H1 (cell line): ENCODE measurements at regions not wholly inside any gene's neighbourhood (a gene's known extent, or its start where the extent isn't known, plus 50 kb on each side); places are given as distances from the start of the nearest gene placed in this dataset.

Experiments used
- CTCF ChIA-PET: fragments of 300-600 bp; sonication (Branson Sonifier 250); formaldehyde crosslinking; loops from one replicate; lab custom pipeline; 2021; ENCODE audit not compliant: partially characterized antibody; lab: Charles Lee
- POLR2A ChIA-PET: fragments of 300-600 bp; sonication (Branson Sonifier 250); formaldehyde crosslinking; loops from one replicate; lab custom pipeline; 2021; ENCODE audit warnings: inconsistent platforms; ENCODE audit not compliant: partially characterized antibody; lab: Charles Lee
- DNase-seq, 2 experiments: peaks; one replicate each; pipeline versions ENCODE4 v3.0.0 to v3.0.0-alpha.2; 2010 to 2022; ENCODE audit warnings: low spot score in 2 of 2, low read depth in 1 of 2, mixed read lengths in 1 of 2
- FAIRE-seq: peaks from 2 replicates; lab custom pipeline; 2011; peaks lifted over from hg19 to GRCh38; lab: Jason Lieb, UNC
- H2AFZ ChIP-seq: 2 replicates; pipeline ENCODE4 v1.8.1; 2012; ENCODE audit warnings: low read length, inconsistent platforms
- H2AK5ac ChIP-seq: 2 replicates; pipeline ENCODE4 v1.6.1; 2013; ENCODE audit warnings: low read depth, low read length
- H2BK120ac ChIP-seq: replicated peaks from 2 replicates; pipeline ENCODE3; 2013; ENCODE audit warnings: low read depth, low read length, inconsistent platforms
- H2BK12ac ChIP-seq: 2 replicates; pipeline ENCODE4 v1.6.1; 2013; ENCODE audit warnings: low read depth, low read length
- H2BK15ac ChIP-seq: 2 replicates; pipeline ENCODE4 v1.6.1; 2013; ENCODE audit warnings: low read length
- H2BK20ac ChIP-seq: 2 replicates; pipeline ENCODE4 v1.6.1; 2013; ENCODE audit warnings: low read length
- H2BK5ac ChIP-seq: 2 replicates; pipeline ENCODE4 v1.6.1; 2013; ENCODE audit warnings: low read depth, low read length
- H3K14ac ChIP-seq: 2 replicates; pipeline ENCODE4 v1.6.1; 2013; ENCODE audit warnings: inconsistent platforms; ENCODE audit not compliant: insufficient read length
- H3K18ac ChIP-seq: 2 replicates; pipeline ENCODE4 v1.6.1; 2013; ENCODE audit warnings: low read length; ENCODE audit errors: extremely low read depth
- H3K23ac ChIP-seq: 2 replicates; pipeline ENCODE4 v1.6.1; 2013; ENCODE audit warnings: inconsistent platforms; ENCODE audit not compliant: insufficient read length
- H3K23me2 ChIP-seq: 2 replicates; pipeline ENCODE4 v1.6.1; 2013; ENCODE audit warnings: low read depth, low read length
- H3K27ac ChIP-seq: 2 replicates; pipeline ENCODE4 v1.6.1; 2011; ENCODE audit warnings: low read depth, low read length, inconsistent platforms
- H3K27me3 ChIP-seq, 4 experiments: replicated peaks in 1 of 4; 1 replicate in 1 of 4; 2 replicates in 3 of 4; pipeline versions ENCODE4 v1.6.1 to v1.8.1; 2011 to 2013; ENCODE audit warnings: low read length in 3 of 4, mild to moderate bottlenecking in 3 of 4, inconsistent platforms in 2 of 4, mixed read lengths in 2 of 4, moderate library complexity in 1 of 4; ENCODE audit not compliant: control insufficient read depth in 3 of 4, insufficient read depth in 3 of 4; ENCODE audit errors: extremely low read depth in 1 of 4
- H3K36me3 ChIP-seq, 4 experiments: 2 replicates each; pipeline versions ENCODE4 v1.6.1 to v1.8.1; 2011 to 2013; ENCODE audit warnings: mild to moderate bottlenecking in 4 of 4, low read length in 3 of 4, moderate library complexity in 2 of 4, control low read depth in 1 of 4, inconsistent platforms in 1 of 4; ENCODE audit not compliant: insufficient read depth in 4 of 4, control insufficient read depth in 2 of 4
- H3K4ac ChIP-seq: replicated peaks from 2 replicates; pipeline ENCODE3; 2013; ENCODE audit warnings: low read length, low read depth, mixed read lengths, inconsistent platforms; ENCODE audit not compliant: insufficient read length
- H3K4me1 ChIP-seq, 4 experiments: replicated peaks in 1 of 4; 1 replicate in 1 of 4; 2 replicates in 3 of 4; pipeline versions ENCODE4 v1.6.1 to v1.8.1; 2011 to 2013; ENCODE audit warnings: low read length in 3 of 4, inconsistent platforms in 2 of 4, mixed read lengths in 1 of 4; ENCODE audit not compliant: insufficient read depth in 4 of 4, control insufficient read depth in 3 of 4
- H3K4me2 ChIP-seq, 2 experiments: 2 replicates each; pipeline versions ENCODE4 v1.6.1 to v1.8.1; 2011 to 2013; ENCODE audit warnings: low read depth in 2 of 2, low read length in 2 of 2, control low read depth in 1 of 2, inconsistent platforms in 1 of 2, mild to moderate bottlenecking in 1 of 2; ENCODE audit not compliant: insufficient read depth in 1 of 2
- H3K4me3 ChIP-seq, 4 experiments: fragments of 200-600, 300-600 bp in 1 of 4; sonication (generic), shearing (Covaris generic), sonication (Bioruptor Twin) in 1 of 4; 2 replicates each; pipeline versions ENCODE4 v1.5.1 to v1.8.1; 2011 to 2016; ENCODE audit warnings: low read length in 4 of 4, low read depth in 3 of 4, control low read depth in 2 of 4, inconsistent platforms in 2 of 4, mild to moderate bottlenecking in 2 of 4, mixed read lengths in 1 of 4, moderate library complexity in 1 of 4; ENCODE audit not compliant: insufficient read depth in 2 of 4; ENCODE audit errors: extremely low read depth in 1 of 4
- H3K56ac ChIP-seq: replicated peaks from 2 replicates; pipeline ENCODE3; 2013; ENCODE audit warnings: low read depth, mild to moderate bottlenecking, mixed read lengths, low read length, inconsistent platforms; ENCODE audit not compliant: insufficient read length
- H3K79me1 ChIP-seq: 2 replicates; pipeline ENCODE4 v1.6.1; 2013; ENCODE audit warnings: low read depth, low read length, control low read depth
- H3K79me2 ChIP-seq, 2 experiments: 2 replicates each; pipeline versions ENCODE4 v1.6.1 to v1.8.1; 2012 to 2013; ENCODE audit warnings: low read length in 2 of 2, mild to moderate bottlenecking in 2 of 2, inconsistent platforms in 1 of 2; ENCODE audit not compliant: insufficient read depth in 2 of 2, control insufficient read depth in 1 of 2
- H3K9ac ChIP-seq, 4 experiments: replicated peaks in 1 of 4; 1 replicate in 1 of 4; 2 replicates in 3 of 4; pipeline versions ENCODE4 v1.6.1 to v1.8.1; 2011 to 2013; ENCODE audit warnings: low read depth in 3 of 4, low read length in 3 of 4, control low read depth in 2 of 4, mild to moderate bottlenecking in 2 of 4, moderate library complexity in 2 of 4, inconsistent platforms in 1 of 4; ENCODE audit errors: extremely low read depth in 1 of 4
- H3K9me3 ChIP-seq, 2 experiments: 2 replicates each; pipeline versions ENCODE4 v1.6.1 to v1.8.1; 2012 to 2013; ENCODE audit warnings: mild to moderate bottlenecking in 2 of 2, moderate library complexity in 2 of 2, control low read depth in 1 of 2, inconsistent platforms in 1 of 2, low read depth in 1 of 2, low read length in 1 of 2, mixed read lengths in 1 of 2; ENCODE audit not compliant: insufficient read depth in 2 of 2
- H4K20me1 ChIP-seq, 2 experiments: replicated peaks in 1 of 2; 2 replicates each; pipeline versions ENCODE3 to v1.8.1; 2011 to 2013; ENCODE audit warnings: inconsistent platforms in 2 of 2, low read length in 2 of 2, mild to moderate bottlenecking in 1 of 2; ENCODE audit not compliant: insufficient read depth in 2 of 2, control insufficient read depth in 1 of 2
- H4K5ac ChIP-seq: 2 replicates; pipeline ENCODE4 v1.6.1; 2013; ENCODE audit warnings: low read length, low read depth, mixed read lengths, inconsistent platforms; ENCODE audit not compliant: insufficient read length
- H4K8ac ChIP-seq: 2 replicates; pipeline ENCODE4 v1.8.0; 2013; ENCODE audit warnings: mild to moderate bottlenecking, moderate library complexity, low read length, inconsistent platforms; ENCODE audit not compliant: insufficient read depth; ENCODE audit errors: extremely low read depth
- H4K91ac ChIP-seq: replicated peaks from 2 replicates; pipeline ENCODE3; 2013; ENCODE audit warnings: low read length, mixed read lengths, inconsistent platforms; ENCODE audit not compliant: insufficient read length
- BRCA1 ChIP-seq: IDR thresholded peaks from 2 replicates; pipeline ENCODE4 v1.6.1; 2012; ENCODE audit warnings: low read depth, low read length, improper control_type of control experiment
- CHD2 ChIP-seq: IDR thresholded peaks from 2 replicates; pipeline ENCODE4 v1.6.1; 2012; ENCODE audit warnings: low read length, improper control_type of control experiment
- CTBP2 ChIP-seq: IDR thresholded peaks from 2 replicates; pipeline ENCODE4 v1.7.0; 2011; ENCODE audit warnings: borderline replicate concordance, mild to moderate bottlenecking, moderate library complexity, mixed read lengths, low read length; ENCODE audit not compliant: insufficient read depth, insufficient read length
- E2F6 ChIP-seq: IDR thresholded peaks from 2 replicates; pipeline ENCODE4 v1.6.1; 2012; ENCODE audit warnings: inconsistent platforms
- EP300 ChIP-seq, 2 experiments: IDR thresholded peaks; 1 replicate in 1 of 2; 2 replicates in 1 of 2; pipeline ENCODE4 v1.6.1; 2011 to 2012; ENCODE audit warnings: low read depth in 2 of 2, low read length in 2 of 2, mild to moderate bottlenecking in 2 of 2, borderline replicate concordance in 1 of 2, inconsistent platforms in 1 of 2, moderate library complexity in 1 of 2
- GABPA ChIP-seq: IDR thresholded peaks from 2 replicates; pipeline ENCODE4 v1.6.1; 2011; ENCODE audit warnings: mild to moderate bottlenecking, low read length, moderate library complexity, borderline replicate concordance; ENCODE audit not compliant: insufficient read depth
- JUND ChIP-seq: IDR thresholded peaks from 2 replicates; pipeline ENCODE4 v1.6.1; 2011; ENCODE audit warnings: mild to moderate bottlenecking, improper control_type of control experiment, low read length
- KDM5A ChIP-seq: fragments of 200-600 bp; IDR thresholded peaks from 2 replicates; pipeline ENCODE4 v1.7.1; 2012; ENCODE audit warnings: mild to moderate bottlenecking, low read length, inconsistent platforms, mixed read lengths
- NRF1 ChIP-seq: IDR thresholded peaks from 2 replicates; pipeline ENCODE4 v1.6.1; 2011; ENCODE audit warnings: mild to moderate bottlenecking, low read depth, low read length, improper control_type of control experiment
- PHF8 ChIP-seq: fragments of 200-600 bp; sonication (generic); conservative IDR thresholded peaks from 2 replicates; pipeline ENCODE4 v1.7.1; 2012; ENCODE audit warnings: low read depth, mild to moderate bottlenecking, inconsistent platforms, low read length, moderate library complexity
- RBBP5 ChIP-seq: IDR thresholded peaks from 2 replicates; pipeline ENCODE4 v1.7.1; 2012; ENCODE audit warnings: low read depth, mild to moderate bottlenecking, inconsistent platforms, low read length, moderate library complexity, borderline replicate concordance
- SAP30 ChIP-seq: fragments of 300-600 bp; sonication (generic); IDR thresholded peaks from 2 replicates; pipeline ENCODE4 v1.7.1; 2012; ENCODE audit warnings: low read length, moderate library complexity, mild to moderate bottlenecking, inconsistent platforms; ENCODE audit not compliant: insufficient read depth, insufficient replicate concordance
- TAF1 ChIP-seq: IDR thresholded peaks from 2 replicates; pipeline ENCODE4 v1.6.1; 2011; ENCODE audit warnings: mild to moderate bottlenecking, low read depth, low read length
- TAF7 ChIP-seq: optimal IDR thresholded peaks from 2 replicates; pipeline ENCODE3; 2011; ENCODE audit warnings: low read depth, mild to moderate bottlenecking, inconsistent platforms, low read length, moderate library complexity, borderline replicate concordance
- YY1 ChIP-seq: IDR thresholded peaks from 2 replicates; pipeline ENCODE4 v1.6.1; 2011; ENCODE audit warnings: low read depth, mild to moderate bottlenecking, low read length
- WGBS, 2 experiments: shearing (Covaris generic) in 1 of 2; methylation state at CpG; one replicate each; pipeline versions ENCODE4 v1.1.6 to v1.1.7; 2013 to 2015; ENCODE audit warnings: low lambda C conversion rate in 2 of 2, mixed read lengths in 2 of 2, inconsistent platforms in 1 of 2, low coverage in 1 of 2, missing lambda C conversion rate in 1 of 2; ENCODE audit not compliant: insufficient replicate concordance in 2 of 2, insufficient coverage in 1 of 2, insufficient read length in 1 of 2; ENCODE audit errors: extremely low coverage in 1 of 2, missing lambda C conversion rate in 1 of 2; 5-methylcytosine and 5-hydroxymethylcytosine counted together

GRCh38 chr3:83140983-83141382 is 1379.5 kb upstream of the GBE1 start:
- Histone ChIP-seq H3K9me3 (no peaks in the 10 kb centered on the region), H2AK5ac (no peak overlapping the region), H3K79me1 (no peaks in the 10 kb centered on the region), H3K36me3 (no peaks in the 10 kb centered on the region), H3K23ac (no peak overlapping the region), H4K20me1 (no peaks in the 10 kb centered on the region), H3K14ac (no peak overlapping the region), H3K4me3 (no peak overlapping the region), H3K4me1 (no peaks in the 10 kb centered on the region), H2BK120ac (no peak overlapping the region), H4K5ac (no peak overlapping the region), H2BK5ac (no peak overlapping the region), H3K9ac (no peak overlapping the region), H2BK12ac (no peak overlapping the region), H3K18ac (no peak overlapping the region), H3K56ac (no peak overlapping the region), H2BK20ac (no peak overlapping the region), H3K4ac (no peak overlapping the region), H4K91ac (no peak overlapping the region), H2BK15ac (no peak overlapping the region), H3K27ac (no peak overlapping the region), H3K23me2 (no peaks in the 10 kb centered on the region), H2AFZ (no peak overlapping the region), H3K79me2 (no peaks in the 10 kb centered on the region), H3K27me3 (no peaks in the 10 kb centered on the region), H4K8ac (no peak overlapping the region), H3K4me2 (no peak overlapping the region)
- no peak for DNase-seq
- WGBS, 2 experiments, result 87% methylated on average over 2 of the region's 2 CpGs; no CpG with 5 or more reads in 1 of the 2 experiments
- no peak for FAIRE-seq
- ChIA-PET POLR2A (no interaction called here), CTCF (no interaction called here)
- TF ChIP-seq JUND, result no peak
- no peak for TF ChIP-seq YY1
- TF ChIP-seq RBBP5, result no peak
- TF ChIP-seq PHF8, result no peak
- TF ChIP-seq CTBP2, result no peak
- no peak for TF ChIP-seq GABPA
- no peak for TF ChIP-seq TAF7
- no peak for TF ChIP-seq BRCA1
- TF ChIP-seq EP300 (IDR thresholded peaks at IDR 0.05; ENCODE audit: borderline replicate concordance in 1 of 2, low read depth in 2 of 2, low read length in 2 of 2), result no peak
- no peak for TF ChIP-seq NRF1
- TF ChIP-seq CHD2, result no peak
- TF ChIP-seq TAF1, result no peak
- no peak for TF ChIP-seq SAP30
- TF ChIP-seq KDM5A, result no peak
- no peak for TF ChIP-seq E2F6
